Gastroesophageal sphincter (tissue), 3 donors: ENCODE measurements at regions not wholly inside any gene's neighbourhood (a gene's known extent, or its start where the extent isn't known, plus 50 kb on each side); places are given as distances from the start of the nearest gene placed in this dataset.

Experiments
- CTCF ChIP-seq, 4 experiments: fragments of 200-600 bp in 2 of 4; fragments of 450-650 bp in 2 of 4; sonication (generic) in 1 of 4; IDR thresholded peaks; one replicate each; pipeline ENCODE4 v1.5.1; 2017 to 2019; ENCODE audit warnings: antibody characterized with exemption in 4 of 4, mild to moderate bottlenecking in 2 of 4, moderate library complexity in 2 of 4
- EP300 ChIP-seq: sonication (generic); formaldehyde crosslinking; IDR thresholded peaks from one replicate; pipeline ENCODE4 v1.6.1; 2017; ENCODE audit warnings: antibody characterized with exemption, mild to moderate bottlenecking
- POLR2A ChIP-seq, 2 donors: fragments of 450-650 bp; IDR thresholded peaks; one replicate each; pipeline ENCODE4 v1.6.1; 2017; ENCODE audit warnings: antibody characterized with exemption in 2 of 2, mild to moderate bottlenecking in 2 of 2, moderate library complexity in 1 of 2
- POLR2AphosphoS5 ChIP-seq: sonication (generic); formaldehyde crosslinking; IDR thresholded peaks from one replicate; pipeline ENCODE4 v1.6.1; 2017; ENCODE audit warnings: antibody characterized with exemption

GRCh38 chr2:217505303-217505702 is 497.5 kb downstream of the TNS1 start:
- no peak for TF ChIP-seq CTCF (IDR thresholded peaks at IDR 0.05)
- no peak for TF ChIP-seq POLR2A (IDR thresholded peaks at IDR 0.05)
- no peak for TF ChIP-seq POLR2AphosphoS5
- no peak for TF ChIP-seq EP300
